ENCODE measurements at regions not wholly inside any gene's neighbourhood (a gene's known extent, or its start where the extent isn't known, plus 50 kb on each side); places are given as distances from the start of the nearest gene placed in this dataset.

GRCh38 chr6:68533339-68533795, 101.7 kb upstream of the ADGRB3 start:
- TF ChIP-seq EZH2 (IDR thresholded peaks at IDR 0.05; ENCODE audit: borderline replicate concordance, low read depth, low read length, poor library complexity, severe bottlenecking) = no peak
- TF ChIP-seq CTCF (conservative IDR thresholded peaks at IDR 0.05; ENCODE audit: low read depth, low read length) = no peak

Measured in A673 (cell line).